22Rv1 (cell line): ENCODE measurements at regions not wholly inside any gene's neighbourhood (a gene's known extent, or its start where the extent isn't known, plus 50 kb on each side); places are given as distances from the start of the nearest gene placed in this dataset.

ENCODE experiments used
- CTCF ChIP-seq: fragments of 450-650 bp; IDR thresholded peaks from 2 replicates; pipeline ENCODE4 v1.5.1; 2017; ENCODE audit warnings: mild to moderate bottlenecking
- ZFX ChIP-seq: fragments of 450-650 bp; IDR thresholded peaks from 2 replicates; pipeline ENCODE4 v1.6.1; 2017; ENCODE audit warnings: antibody characterized with exemption, borderline replicate concordance

GRCh38 chr10:35824704-35825103 lies 182.6 kb upstream of the FZD8 start:
- no peak for TF ChIP-seq CTCF
- TF ChIP-seq ZFX: no peak
